Right lobe of liver (tissue), 6 donors: ENCODE measurements at regions not wholly inside any gene's neighbourhood (a gene's known extent, or its start where the extent isn't known, plus 50 kb on each side); places are given as distances from the start of the nearest gene placed in this dataset.

Experiments
- ATAC-seq, 4 donors: fragments of 200-7000 bp; cut with Tn5 transposase; one replicate each; pipeline ENCODE4 v1.9.1; 2020; ENCODE audit warnings: mild to moderate bottlenecking in 4 of 4, moderate library complexity in 4 of 4
- DNase-seq, 3 donors: peaks; one replicate each; pipeline ENCODE4 v3.0.0-alpha.2; 2020
- H3K27ac ChIP-seq, 3 donors: fragments of 200-600 bp; one replicate each; pipeline ENCODE4 v1.8.0; 2022
- H3K27me3 ChIP-seq, 2 donors: fragments of 200-600 bp; one replicate each; pipeline ENCODE4 v1.8.0; 2022
- H3K36me3 ChIP-seq, 4 donors: fragments of 200-600 bp; sonication (generic) in 1 of 4; one replicate each; pipeline versions ENCODE4 v1.5.1 to v1.8.0; 2017 to 2022; ENCODE audit warnings: control low read depth in 1 of 4
- H3K4me1 ChIP-seq, 4 donors: fragments of 200-600 bp; sonication (generic) in 1 of 4; one replicate each; pipeline versions ENCODE4 v1.5.1 to v1.8.0; 2017 to 2022; ENCODE audit warnings: control low read depth in 1 of 4
- H3K4me3 ChIP-seq, 3 donors: fragments of 200-600 bp; one replicate each; pipeline ENCODE4 v1.8.0; 2022
- H3K9me3 ChIP-seq, 4 donors: fragments of 200-600 bp; sonication (generic) in 1 of 4; one replicate each; pipeline versions ENCODE4 v1.5.1 to v1.8.0; 2017 to 2022; ENCODE audit warnings: control low read depth in 1 of 4
- POLR2A ChIP-seq: fragments of 450-650 bp; IDR thresholded peaks from one replicate; pipeline ENCODE4 v1.6.1; 2017; ENCODE audit warnings: antibody characterized with exemption, mild to moderate bottlenecking
- WGBS: methylation state at CpG from one replicate; pipeline ENCODE4 v1.1.6; 2018; ENCODE audit warnings: low coverage, low lambda C conversion rate; ENCODE audit not compliant: insufficient coverage; ENCODE audit errors: missing lambda C conversion rate; 5-methylcytosine and 5-hydroxymethylcytosine counted together
- intact Hi-C, 2 donors: fragments of 100-400 bp; cut with DNase I; formaldehyde crosslinking; loops; one replicate each; pipeline versions ENCODE4 v1.11.2 to v1.14.1; 2022
- TF ChIP-seq, protein P1 (sequence below), 4 donors: fragments of 200-600 bp in 3 of 4; fragments of 450-650 bp in 1 of 4; IDR thresholded peaks; one replicate each; pipeline versions ENCODE4 v1.5.1 to v1.8.0; 2016 to 2022; ENCODE audit warnings: antibody characterized with exemption in 4 of 4, mild to moderate bottlenecking in 2 of 4
- donor health status: DM: no; HTN: yes; CAD: no.
- donor health status: DM: no; HTN: no; CAD: no.
- donor health status: DM: no; HTN: no; CAD: no.
- donor health status: DM: no; HTN: yes; CAD: no.
- donor health status: DM: no; HTN: yes; CAD: no.

DNA sequence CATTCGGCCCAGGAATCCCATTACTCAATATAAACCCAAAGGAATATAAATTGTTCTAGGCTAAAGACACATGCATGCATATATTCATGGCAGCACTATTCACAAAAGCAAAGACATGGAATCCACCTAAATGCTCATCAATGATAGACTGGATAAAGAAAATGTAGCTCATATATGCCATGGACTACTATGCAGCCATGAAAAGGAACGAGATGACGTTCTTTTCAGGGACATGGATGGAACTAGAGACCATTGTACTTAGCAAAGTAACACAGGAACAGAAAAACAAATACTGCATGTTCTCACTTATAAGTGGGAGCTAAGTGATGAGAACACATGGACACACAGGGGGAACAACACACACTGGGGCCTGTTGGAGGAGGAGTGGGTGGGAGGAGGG, 769.5 kb downstream of the TBC1D32 start:
- H3K4me3 ChIP-seq = no peak overlapping the region
- no peak for TF ChIP-seq POLR2A
- TF ChIP-seq, protein P1, sequence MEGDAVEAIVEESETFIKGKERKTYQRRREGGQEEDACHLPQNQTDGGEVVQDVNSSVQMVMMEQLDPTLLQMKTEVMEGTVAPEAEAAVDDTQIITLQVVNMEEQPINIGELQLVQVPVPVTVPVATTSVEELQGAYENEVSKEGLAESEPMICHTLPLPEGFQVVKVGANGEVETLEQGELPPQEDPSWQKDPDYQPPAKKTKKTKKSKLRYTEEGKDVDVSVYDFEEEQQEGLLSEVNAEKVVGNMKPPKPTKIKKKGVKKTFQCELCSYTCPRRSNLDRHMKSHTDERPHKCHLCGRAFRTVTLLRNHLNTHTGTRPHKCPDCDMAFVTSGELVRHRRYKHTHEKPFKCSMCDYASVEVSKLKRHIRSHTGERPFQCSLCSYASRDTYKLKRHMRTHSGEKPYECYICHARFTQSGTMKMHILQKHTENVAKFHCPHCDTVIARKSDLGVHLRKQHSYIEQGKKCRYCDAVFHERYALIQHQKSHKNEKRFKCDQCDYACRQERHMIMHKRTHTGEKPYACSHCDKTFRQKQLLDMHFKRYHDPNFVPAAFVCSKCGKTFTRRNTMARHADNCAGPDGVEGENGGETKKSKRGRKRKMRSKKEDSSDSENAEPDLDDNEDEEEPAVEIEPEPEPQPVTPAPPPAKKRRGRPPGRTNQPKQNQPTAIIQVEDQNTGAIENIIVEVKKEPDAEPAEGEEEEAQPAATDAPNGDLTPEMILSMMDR (IDR thresholded peaks at IDR 0.05) = no peak
- ATAC-seq (no peak), DNase-seq (no peak)
- no peak overlapping the region for H3K27ac ChIP-seq
- no peaks in the 10 kb centered on the region for H3K9me3 ChIP-seq
- intact Hi-C loops = no loop called here
- no peaks in the 10 kb centered on the region for H3K36me3 ChIP-seq
- no peaks in the 10 kb centered on the region for H3K4me1 ChIP-seq
- 39% methylated on average over 3 of the region's 3 CpGs for WGBS
- no peaks in the 10 kb centered on the region for H3K27me3 ChIP-seq

DNA sequence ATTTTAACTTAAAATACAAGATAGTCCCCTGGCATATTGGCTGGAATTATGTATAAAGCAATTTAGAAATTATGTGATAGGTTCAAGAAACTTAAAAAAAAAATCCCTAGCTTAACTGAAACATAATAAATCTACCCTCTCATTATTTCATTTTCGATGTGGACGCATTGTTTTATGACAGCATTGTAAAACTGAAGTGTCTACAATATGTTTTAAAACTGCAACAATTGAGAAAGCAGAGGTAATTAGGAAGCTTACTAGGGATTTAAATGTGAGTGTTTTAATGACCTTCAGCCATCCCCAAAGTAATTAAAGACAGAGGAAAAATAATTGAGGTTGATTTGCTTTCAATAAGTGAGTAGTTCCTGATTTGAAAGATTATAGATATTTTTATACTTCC, 776.0 kb downstream of the TBC1D32 start:
- WGBS = 85% methylated on average over 2 of the region's 2 CpGs
- DNase-seq = no peak
- Histone ChIP-seq H3K27ac (no peak overlapping the region), H3K27me3 (no peaks in the 10 kb centered on the region), H3K9me3 (no peaks in the 10 kb centered on the region), H3K4me3 (no peak overlapping the region), H3K4me1 (no peaks in the 10 kb centered on the region), H3K36me3 (no peaks in the 10 kb centered on the region)
- ATAC-seq = no peak
- TF ChIP-seq, protein P1 (IDR thresholded peaks at IDR 0.05) = no peak
- no peak for TF ChIP-seq POLR2A
- intact Hi-C loops = no loop called here

DNA sequence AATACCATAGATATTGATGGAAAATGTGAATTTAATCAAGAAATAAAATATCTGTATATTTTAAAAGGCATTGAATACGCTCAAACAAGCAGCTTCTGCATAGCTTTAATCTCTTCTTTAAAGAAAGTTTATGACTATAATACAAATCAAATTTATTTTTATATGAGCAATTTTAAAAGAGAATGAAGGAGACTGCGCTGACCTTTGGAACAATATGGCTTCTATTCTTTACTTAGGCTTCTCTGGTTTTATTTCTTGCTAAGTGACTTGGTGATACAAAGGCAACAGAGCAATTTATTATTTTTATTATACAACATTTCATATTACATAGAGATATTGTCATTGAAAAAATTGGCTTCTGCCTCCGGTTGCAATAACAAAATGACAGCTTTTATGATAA, 776.7 kb downstream of the TBC1D32 start:
- TF ChIP-seq, protein P1 (IDR thresholded peaks at IDR 0.05) = no peak
- Histone ChIP-seq H3K27me3 (no peaks in the 10 kb centered on the region), H3K9me3 (no peaks in the 10 kb centered on the region), H3K4me1 (no peaks in the 10 kb centered on the region), H3K36me3 (no peaks in the 10 kb centered on the region), H3K27ac (no peak overlapping the region), H3K4me3 (no peak overlapping the region)
- intact Hi-C loops = no loop called here
- 46% methylated on average over 3 of the region's 3 CpGs for WGBS
- no peak for ATAC-seq
- DNase-seq = no peak

DNA sequence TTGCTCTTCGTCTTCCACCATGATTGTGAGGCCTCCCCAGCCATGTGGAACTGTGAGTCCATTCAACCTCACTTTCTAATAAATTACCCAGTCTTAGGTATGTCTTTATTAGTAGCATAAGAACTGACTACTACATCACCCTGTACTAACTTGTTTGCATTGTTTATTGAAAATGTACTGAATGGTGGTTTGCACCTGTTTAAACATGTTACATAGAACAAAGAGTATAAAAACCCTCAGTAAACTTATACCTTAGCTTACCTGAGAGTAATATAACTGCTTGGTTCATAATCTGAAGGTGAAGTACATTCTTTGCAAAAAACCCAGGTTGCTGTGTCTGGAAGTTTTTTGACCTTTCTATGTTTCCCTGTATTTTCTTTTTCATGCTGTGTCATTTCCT, 777.8 kb downstream of the TBC1D32 start:
- no peak for TF ChIP-seq POLR2A
- TF ChIP-seq, protein P1 (IDR thresholded peaks at IDR 0.05) = no peak
- no peaks in the 10 kb centered on the region for H3K4me1 ChIP-seq
- no peak for ATAC-seq
- intact Hi-C loops = no loop called here
- WGBS = 33% methylated on average over 1 of the region's 1 CpG
- no peaks in the 10 kb centered on the region for H3K9me3 ChIP-seq
- no peak for DNase-seq
- H3K27me3 ChIP-seq = no peaks in the 10 kb centered on the region
- no peak overlapping the region for H3K4me3 ChIP-seq
- H3K27ac ChIP-seq = no peak overlapping the region
- no peaks in the 10 kb centered on the region for H3K36me3 ChIP-seq

DNA sequence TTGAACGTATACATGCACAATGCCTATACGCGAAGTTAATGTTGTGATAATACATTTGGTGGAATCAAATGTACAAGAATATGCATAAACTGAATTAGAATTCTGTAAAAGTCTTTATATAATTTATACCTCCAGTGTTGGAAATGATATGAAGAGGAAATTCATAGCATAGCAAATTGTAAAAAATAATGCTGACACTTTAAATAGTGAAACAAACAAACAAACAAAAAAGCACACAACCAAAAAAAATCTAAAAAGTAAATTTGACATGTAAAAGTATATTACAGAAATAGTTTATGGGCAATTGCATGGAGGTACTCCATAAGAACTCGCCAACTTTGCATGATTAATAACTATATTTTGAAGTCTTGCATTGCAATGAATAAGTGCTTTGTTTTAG, 780.9 kb downstream of the TBC1D32 start:
- no peaks in the 10 kb centered on the region for H3K27me3 ChIP-seq
- H3K4me3 ChIP-seq = no peak overlapping the region
- DNase-seq = no peak
- WGBS = 58% methylated on average over 4 of the region's 4 CpGs
- ATAC-seq = no peak
- H3K27ac ChIP-seq = no peak overlapping the region
- intact Hi-C loops = no loop called here
- H3K4me1 ChIP-seq = no peaks in the 10 kb centered on the region
- H3K36me3 ChIP-seq = no peaks in the 10 kb centered on the region
- H3K9me3 ChIP-seq = no peaks in the 10 kb centered on the region
- TF ChIP-seq, protein P1 (IDR thresholded peaks at IDR 0.05) = no peak
- TF ChIP-seq POLR2A = no peak
